Fibroblast of villous mesenchyme (primary cell): ENCODE measurements at regions not wholly inside any gene's neighbourhood (a gene's known extent, or its start where the extent isn't known, plus 50 kb on each side); places are given as distances from the start of the nearest gene placed in this dataset.

Experiments used
- DNase-seq: peaks from one replicate; pipeline ENCODE4 v3.0.0-alpha.2; 2010; ENCODE audit warnings: low read depth
- H3K4me3 ChIP-seq: 2 replicates; pipeline ENCODE4 v1.5.1; 2011; ENCODE audit warnings: low read depth, mild to moderate bottlenecking, low read length
- CTCF ChIP-seq: IDR thresholded peaks from 2 replicates; pipeline ENCODE4 v1.5.1; 2012; ENCODE audit warnings: low read depth, mild to moderate bottlenecking, low read length; ENCODE audit not compliant: insufficient read depth

- H3K4me3 ChIP-seq: no peak overlapping the region
- TF ChIP-seq CTCF: no peak
These were observed 230.1 kb downstream of the UBE3A start for GRCh38 chr15:25208735-25209134.

DNA sequence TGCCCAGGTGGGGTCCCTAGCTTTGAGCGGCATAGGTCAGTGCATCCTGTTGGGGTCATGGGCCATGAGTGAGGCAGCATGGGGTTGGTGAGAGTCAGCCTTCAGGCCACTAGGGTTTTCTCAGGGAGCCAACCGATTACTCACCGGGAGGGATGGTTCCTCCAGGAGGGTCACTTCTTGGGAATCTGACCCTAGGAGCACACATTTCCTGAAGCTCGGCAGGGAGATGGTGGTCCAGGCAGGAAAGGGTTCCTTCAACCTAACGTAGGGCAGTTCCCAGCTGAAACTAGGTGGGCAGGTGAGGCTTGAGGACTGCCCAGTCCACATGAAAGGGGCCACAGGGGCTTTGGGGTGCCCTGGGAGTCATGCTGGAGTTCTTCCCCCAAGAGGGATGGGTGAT lies 218.0 kb downstream of the UBE3A start:
- TF ChIP-seq CTCF: no peak
- no peak for DNase-seq
- no peak overlapping the region for H3K4me3 ChIP-seq

More at GRCh38 chr15:25208735-25209134, 230.1 kb downstream of the UBE3A start:
- no peak for DNase-seq

DNA sequence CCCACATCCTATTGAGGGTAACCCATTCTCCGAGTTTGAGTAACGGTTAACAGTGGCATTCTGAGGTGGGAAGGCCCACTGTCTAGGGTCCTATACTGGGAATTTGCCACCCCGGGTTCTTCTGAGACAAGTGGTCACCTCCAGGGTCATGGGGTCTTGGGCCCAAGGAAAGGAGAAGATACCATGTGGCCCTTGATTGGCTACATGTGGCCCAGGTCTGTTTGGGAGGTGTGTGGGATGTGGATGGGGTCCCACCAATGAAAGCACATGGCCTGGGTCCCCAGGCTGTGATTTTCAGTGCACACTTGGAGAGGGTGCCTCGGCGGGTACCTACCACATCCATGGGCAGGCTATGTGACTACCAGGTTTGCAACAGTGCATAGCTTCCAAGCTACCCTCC lies 214.4 kb downstream of the UBE3A start:
- no peak overlapping the region for H3K4me3 ChIP-seq
- TF ChIP-seq CTCF: no peak
- DNase-seq: no peak

- H3K4me3 ChIP-seq: no peak overlapping the region
- no peak for TF ChIP-seq CTCF
- no peak for DNase-seq
These were observed 212.5 kb downstream of the UBE3A start for GRCh38 chr15:25226360-25226759.

- no peak for DNase-seq
- H3K4me3 ChIP-seq: no peak overlapping the region
- no peak for TF ChIP-seq CTCF
These were observed 210.6 kb downstream of the UBE3A start for GRCh38 chr15:25228261-25228660.

GRCh38 chr15:25230442-25230841 lies 208.4 kb downstream of the UBE3A start:
- no peak for DNase-seq
- H3K4me3 ChIP-seq: no peak overlapping the region
- TF ChIP-seq CTCF: no peak

GRCh38 chr15:25233766-25234350 lies 205.0 kb downstream of the UBE3A start:
- no peak for TF ChIP-seq CTCF
- no peak overlapping the region for H3K4me3 ChIP-seq
- DNase-seq: no peak
